OCI-LY7 (cell line): ENCODE measurements at regions not wholly inside any gene's neighbourhood (a gene's known extent, or its start where the extent isn't known, plus 50 kb on each side); places are given as distances from the start of the nearest gene placed in this dataset.

Source experiments
- BruUV-seq: library from RNA; stranded (reverse); fragments of 400-500 nt; replicated peaks from 2 replicates; lab custom pipeline; 2021; lab: Mats Ljungman, UMichigan
- CTCF ChIA-PET: fragments of 300-600 bp; sonication (Branson Sonifier 250); formaldehyde crosslinking; loops from one replicate; lab custom pipeline; 2022; ENCODE audit warnings: antibody characterized with exemption; ENCODE audit not compliant: unreplicated experiment; lab: Charles Lee
- POLR2A ChIA-PET: fragments of 300-600 bp; sonication (Branson Sonifier 250); formaldehyde crosslinking; loops from one replicate; lab custom pipeline; 2022; ENCODE audit warnings: antibody characterized with exemption; lab: Charles Lee
- DNase-seq: peaks from one replicate; pipeline ENCODE4 v3.0.0-alpha.2; 2015; ENCODE audit warnings: low spot score
- H2AFZ ChIP-seq: fragments of 200-600 bp; sonication (generic), shearing (Covaris generic); 2 replicates; pipeline ENCODE4 v1.6.1; 2014; ENCODE audit warnings: mild to moderate bottlenecking, antibody characterized with exemption, low read length, moderate library complexity
- H3K27ac ChIP-seq: fragments of 200-600 bp; sonication (generic); 2 replicates; pipeline ENCODE4 v1.5.1; 2014; ENCODE audit warnings: mixed run types, low read depth, mild to moderate bottlenecking, moderate library complexity, low read length, inconsistent platforms; ENCODE audit not compliant: poor library complexity, severe bottlenecking
- H3K36me3 ChIP-seq: fragments of 200-600 bp; sonication (generic); 2 replicates; pipeline ENCODE4 v1.6.1; 2014; ENCODE audit warnings: mild to moderate bottlenecking, antibody characterized with exemption, low read length, moderate library complexity, mixed read lengths; ENCODE audit not compliant: insufficient read depth
- H3K4me1 ChIP-seq: fragments of 200-600 bp; sonication (generic); 2 replicates; pipeline ENCODE4 v1.5.1; 2014; ENCODE audit warnings: mild to moderate bottlenecking, low read length; ENCODE audit not compliant: insufficient read depth, poor library complexity, severe bottlenecking
- H3K4me2 ChIP-seq: fragments of 200-600 bp; sonication (generic); 2 replicates; pipeline ENCODE4 v1.6.1; 2014; ENCODE audit warnings: mild to moderate bottlenecking, low read length
- H3K4me3 ChIP-seq: fragments of 200-600 bp; sonication (generic); 2 replicates; pipeline ENCODE4 v1.5.1; 2014; ENCODE audit warnings: mild to moderate bottlenecking, low read depth, low read length; ENCODE audit not compliant: poor library complexity, severe bottlenecking
- H3K79me2 ChIP-seq: fragments of 200-600 bp; sonication (generic); 2 replicates; pipeline ENCODE4 v1.6.1; 2016; ENCODE audit warnings: low read depth, mild to moderate bottlenecking, low read length, moderate library complexity, mixed read lengths; ENCODE audit not compliant: insufficient read depth
- H3K9me2 ChIP-seq: fragments of 200-600 bp; sonication (generic); 2 replicates; pipeline ENCODE4 v1.6.1; 2016; ENCODE audit warnings: mild to moderate bottlenecking, low read length, mixed read lengths; ENCODE audit not compliant: insufficient read depth
- H3K9me3 ChIP-seq: fragments of 200-600 bp; sonication (generic); 2 replicates; pipeline ENCODE4 v1.6.1; 2014; ENCODE audit warnings: mild to moderate bottlenecking, mixed run types, low read length, mixed read lengths
- H4K20me1 ChIP-seq: fragments of 200-600 bp; sonication (generic); 2 replicates; pipeline ENCODE4 v1.6.1; 2014; ENCODE audit warnings: mild to moderate bottlenecking, antibody characterized with exemption, low read length, moderate library complexity, mixed read lengths; ENCODE audit not compliant: insufficient read depth
- CTCF ChIP-seq: fragments of 200-600 bp; sonication (generic); conservative IDR thresholded peaks from 2 replicates; pipeline ENCODE4 v1.5.1; 2014; ENCODE audit warnings: mild to moderate bottlenecking, antibody characterized with exemption, low read length, moderate library complexity, mixed read lengths
- EZH2phosphoT487 ChIP-seq: fragments of 200-600 bp; sonication (generic); IDR thresholded peaks from 2 replicates; pipeline ENCODE4 v1.6.1; 2018; ENCODE audit warnings: low read depth, borderline replicate concordance, mild to moderate bottlenecking, mixed run types, antibody characterized with exemption, low read length, moderate library complexity, mixed read lengths
- intact Hi-C: fragments of 100-400 bp; cut with micrococcal nuclease; formaldehyde crosslinking; loops from one replicate; pipeline ENCODE4 v1.10.0; 2022; ENCODE audit not compliant: unreplicated experiment

GRCh38 chr6:90975741-90976140 is 388.9 kb upstream of the MAP3K7 start:
- no peak for DNase-seq
- BruUV-seq, result no TSS peak
- CTCF ChIA-PET, result no interaction called here
- no peak overlapping the region for H2AFZ ChIP-seq
- no peak overlapping the region for H3K27ac ChIP-seq
- TF ChIP-seq CTCF, result no peak
- TF ChIP-seq EZH2phosphoT487, result no peak
- no peaks in the 10 kb centered on the region for H3K79me2 ChIP-seq
- H3K9me2 ChIP-seq, result no peaks in the 10 kb centered on the region
- POLR2A ChIA-PET, result interaction anchor here (1.1 kb wide), 1 partner anchor 9 kb away, joined by 3 read pairs; no protein-coding TSS in a partner anchor
- no peak overlapping the region for H3K4me2 ChIP-seq
- no peak overlapping the region for H3K4me3 ChIP-seq
- H3K36me3 ChIP-seq, result no peaks in the 10 kb centered on the region
- no peaks in the 10 kb centered on the region for H3K4me1 ChIP-seq
- intact Hi-C loops, result no loop called here
- H4K20me1 ChIP-seq, result no peaks in the 10 kb centered on the region
- H3K9me3 ChIP-seq, result no peaks in the 10 kb centered on the region

- no peak overlapping the region for H3K4me3 ChIP-seq
- no peaks in the 10 kb centered on the region for H3K36me3 ChIP-seq
- H3K27ac ChIP-seq, result no peak overlapping the region
- H3K79me2 ChIP-seq, result no peaks in the 10 kb centered on the region
- TF ChIP-seq EZH2phosphoT487, result no peak
- no peak for TF ChIP-seq CTCF
- no peak for DNase-seq
- H3K4me2 ChIP-seq, result no peak overlapping the region
- ChIA-PET CTCF (no interaction called here), POLR2A (interaction anchor here (1.1 kb wide), 1 partner anchor 11 kb away, joined by 3 read pairs; no protein-coding TSS in a partner anchor)
- no peaks in the 10 kb centered on the region for H3K9me3 ChIP-seq
- no TSS peak for BruUV-seq
- no peak overlapping the region for H2AFZ ChIP-seq
- no peaks in the 10 kb centered on the region for H3K4me1 ChIP-seq
- H4K20me1 ChIP-seq, result no peaks in the 10 kb centered on the region
- intact Hi-C loops, result no loop called here
- no peaks in the 10 kb centered on the region for H3K9me2 ChIP-seq
Observed at GRCh38 chr6:90973188-90973587, 386.3 kb upstream of the MAP3K7 start.

- Histone ChIP-seq H2AFZ (no peak overlapping the region), H3K36me3 (no peaks in the 10 kb centered on the region), H3K27ac (no peak overlapping the region), H3K4me3 (no peak overlapping the region), H3K4me1 (no peaks in the 10 kb centered on the region), H4K20me1 (no peaks in the 10 kb centered on the region), H3K79me2 (no peaks in the 10 kb centered on the region), H3K9me2 (no peaks in the 10 kb centered on the region), H3K9me3 (no peaks in the 10 kb centered on the region), H3K4me2 (no peak overlapping the region)
- TF ChIP-seq EZH2phosphoT487, result no peak
- no peak for DNase-seq
- BruUV-seq, result no TSS peak
- intact Hi-C loops, result no loop called here
- CTCF ChIA-PET, result no interaction called here
- POLR2A ChIA-PET, result no interaction called here
Observed at GRCh38 chr6:90970672-90971071, 383.8 kb upstream of the MAP3K7 start.
